GM12878 (cell line): ENCODE measurements at regions not wholly inside any gene's neighbourhood (a gene's known extent, or its start where the extent isn't known, plus 50 kb on each side); places are given as distances from the start of the nearest gene placed in this dataset.

ENCODE experiments used
- ATAC-seq: fragments of 200-7000 bp; cut with Tn5 transposase; 3 replicates; pipeline ENCODE4 v1.9.1; 2020; ENCODE audit warnings: mild to moderate bottlenecking, moderate library complexity
- BruUV-seq: library from RNA; stranded (reverse); fragments of 400-500 nt; replicated peaks from 2 replicates; lab custom pipeline; 2021; lab: Mats Ljungman, UMichigan
- CTCF ChIA-PET: fragments of 300-600 bp; sonication (Branson Sonifier 250); formaldehyde crosslinking; extraction: SDS; loops from one replicate; lab custom pipeline; 2021; ENCODE audit warnings: inconsistent platforms; lab: Yijun Ruan, JAX
- POLR2A ChIA-PET: fragments of 350-600 bp; formaldehyde crosslinking; extraction: SDS; loops from one replicate; lab custom pipeline; 2021; ENCODE audit warnings: inconsistent platforms; lab: Charles Lee
- RAD21 ChIA-PET: fragments of 300-600 bp; sonication (Branson Sonifier 250); formaldehyde crosslinking; loops from one replicate; lab custom pipeline; 2023; ENCODE audit warnings: antibody characterized with exemption; ENCODE audit not compliant: unreplicated experiment; lab: Charles Lee
- SMC1A ChIA-PET: fragments of 300-600 bp; sonication (Branson Sonifier 250); formaldehyde crosslinking; loops from one replicate; lab custom pipeline; 2023; ENCODE audit not compliant: unreplicated experiment, uncharacterized antibody; lab: Charles Lee
- DNase-seq: peaks from one replicate; pipeline ENCODE4 v3.0.0-alpha.2; 2011; ENCODE audit warnings: low read depth, low spot score
- FAIRE-seq: peaks from 3 replicates; lab custom pipeline; 2011; peaks lifted over from hg19 to GRCh38; lab: Jason Lieb, UNC
- H2AFZ ChIP-seq: 2 replicates; pipeline ENCODE4 v1.6.0; 2011; ENCODE audit warnings: low read depth, low read length, control low read depth; ENCODE audit not compliant: control insufficient read depth
- H3K27ac ChIP-seq: 2 replicates; pipeline ENCODE4 v1.5.1; 2011; ENCODE audit warnings: control low read depth; ENCODE audit not compliant: control insufficient read depth, insufficient read depth
- H3K27me3 ChIP-seq, 2 experiments: replicated peaks in 1 of 2; 2 replicates each; pipeline versions ENCODE4 v1.6.0 to v1.6.1; 2011; ENCODE audit warnings: low read length in 1 of 2; ENCODE audit not compliant: control insufficient read depth in 2 of 2, insufficient read depth in 2 of 2
- H3K36me3 ChIP-seq, 2 experiments: 2 replicates each; pipeline ENCODE4 v1.5.1; 2011; ENCODE audit warnings: low read length in 1 of 2; ENCODE audit not compliant: control insufficient read depth in 2 of 2, insufficient read depth in 2 of 2
- H3K4me1 ChIP-seq: 2 replicates; pipeline ENCODE4 v1.6.1; 2011; ENCODE audit warnings: mild to moderate bottlenecking, low read length, moderate library complexity, mixed read lengths; ENCODE audit not compliant: control insufficient read depth, insufficient read depth
- H3K4me2 ChIP-seq: 2 replicates; pipeline ENCODE4 v1.6.0; 2011; ENCODE audit warnings: control low read depth; ENCODE audit not compliant: control insufficient read depth, insufficient read depth
- H3K4me3 ChIP-seq: fragments of 200-600 bp; sonication (generic); 2 replicates; pipeline ENCODE4 v1.5.1; 2016
- H3K79me2 ChIP-seq: 2 replicates; pipeline ENCODE4 v1.6.0; 2011; ENCODE audit warnings: low read length; ENCODE audit not compliant: control insufficient read depth, insufficient read depth
- H3K9ac ChIP-seq: 2 replicates; pipeline ENCODE4 v1.8.0; 2011; ENCODE audit warnings: low read length, control low read depth, mixed read lengths; ENCODE audit not compliant: control insufficient read depth, insufficient read depth
- H3K9me3 ChIP-seq: replicated peaks from 3 replicates; pipeline ENCODE4 v1.5.1; 2011; ENCODE audit warnings: mild to moderate bottlenecking, low read length; ENCODE audit not compliant: control insufficient read depth, insufficient read depth
- H4K20me1 ChIP-seq: 2 replicates; pipeline ENCODE4 v1.6.0; 2011; ENCODE audit not compliant: control insufficient read depth, insufficient read depth
- ATF2 ChIP-seq: IDR thresholded peaks from 2 replicates; pipeline ENCODE4 v1.6.1; 2012; ENCODE audit warnings: low read length, inconsistent platforms
- CBX3 ChIP-seq: fragments of 200-600 bp; sonication (generic); IDR thresholded peaks from 2 replicates; pipeline ENCODE4 v1.6.1; 2016; ENCODE audit warnings: low read depth, borderline replicate concordance
- ETV6 ChIP-seq, 2 experiments: fragments of 450-650 bp in 1 of 2; IDR thresholded peaks in 1 of 2; conservative IDR thresholded peaks in 1 of 2; 2 replicates each; pipeline ENCODE4 v1.6.1; 2014; ENCODE audit warnings: antibody characterized with exemption in 1 of 2, borderline replicate concordance in 1 of 2, low read depth in 1 of 2, mild to moderate bottlenecking in 1 of 2, moderate library complexity in 1 of 2
- FOXK2 ChIP-seq: fragments of 450-650 bp; IDR thresholded peaks from 2 replicates; pipeline ENCODE4 v1.6.1; 2017; ENCODE audit warnings: mild to moderate bottlenecking, moderate library complexity
- GATAD2B ChIP-seq: fragments of 450-650 bp; conservative IDR thresholded peaks from 2 replicates; pipeline ENCODE4 v1.6.1; 2017; ENCODE audit warnings: low read depth, mild to moderate bottlenecking, moderate library complexity
- HDGF ChIP-seq: fragments of 450-650 bp; IDR thresholded peaks from 2 replicates; pipeline ENCODE4 v1.6.1; 2016; ENCODE audit warnings: antibody characterized with exemption
- IRF4 ChIP-seq: IDR thresholded peaks from 2 replicates; pipeline ENCODE4 v1.6.1; 2011; ENCODE audit warnings: low read depth, low read length
- KLF5 ChIP-seq: fragments of 450-650 bp; IDR thresholded peaks from 2 replicates; pipeline ENCODE4 v1.6.1; 2014; ENCODE audit warnings: mild to moderate bottlenecking; ENCODE audit not compliant: partially characterized antibody
- NR2F1 ChIP-seq: fragments of 450-650 bp; conservative IDR thresholded peaks from 2 replicates; pipeline ENCODE4 v1.6.1; 2017; ENCODE audit warnings: mild to moderate bottlenecking
- PAX8 ChIP-seq: fragments of 450-650 bp; IDR thresholded peaks from 2 replicates; pipeline ENCODE4 v1.6.1; 2017; ENCODE audit warnings: mild to moderate bottlenecking, moderate library complexity
- RUNX3 ChIP-seq: IDR thresholded peaks from 2 replicates; pipeline ENCODE4 v1.6.1; 2012; ENCODE audit warnings: low read length, inconsistent platforms
- SPI1 ChIP-seq: IDR thresholded peaks from 2 replicates; pipeline ENCODE4 v1.6.1; 2011; ENCODE audit warnings: low read depth, mild to moderate bottlenecking, low read length, moderate library complexity, borderline replicate concordance; ENCODE audit not compliant: insufficient read depth
- TCF3 ChIP-seq: IDR thresholded peaks from 2 replicates; pipeline ENCODE4 v1.6.1; 2012; ENCODE audit warnings: low read depth, mild to moderate bottlenecking, low read length, borderline replicate concordance; ENCODE audit not compliant: insufficient read depth
- WGBS: methylation state at CpG from one replicate; pipeline ENCODE4 v1.1.6; 2016; ENCODE audit warnings: low lambda C conversion rate; ENCODE audit not compliant: insufficient replicate concordance, insufficient coverage; ENCODE audit errors: missing lambda C conversion rate; 5-methylcytosine and 5-hydroxymethylcytosine counted together
- in situ Hi-C: fragments of 300-500 bp; cut with MboI; formaldehyde crosslinking; loops from 9 replicates; pipeline ENCODE4 v1.14.3; 2018; ENCODE audit warnings: mixed read lengths
- intact Hi-C: fragments of 100-400 bp; cut with micrococcal nuclease; formaldehyde crosslinking; loops from one replicate; pipeline ENCODE4 v1.14.2; 2022; ENCODE audit not compliant: unreplicated experiment
- TF ChIP-seq, protein P1 (sequence below): fragments of 450-650 bp; IDR thresholded peaks from 2 replicates; pipeline ENCODE4 v1.6.1; 2017; ENCODE audit warnings: low read depth, mild to moderate bottlenecking, moderate library complexity
- TF ChIP-seq, protein P2 (sequence below): fragments of 450-650 bp; IDR thresholded peaks from 2 replicates; pipeline ENCODE4 v1.6.1; 2017; ENCODE audit warnings: mild to moderate bottlenecking
- TF ChIP-seq, protein P3 (sequence below): fragments of 450-650 bp; IDR thresholded peaks from 2 replicates; pipeline ENCODE4 v1.6.1; 2014; ENCODE audit warnings: mild to moderate bottlenecking

DNA sequence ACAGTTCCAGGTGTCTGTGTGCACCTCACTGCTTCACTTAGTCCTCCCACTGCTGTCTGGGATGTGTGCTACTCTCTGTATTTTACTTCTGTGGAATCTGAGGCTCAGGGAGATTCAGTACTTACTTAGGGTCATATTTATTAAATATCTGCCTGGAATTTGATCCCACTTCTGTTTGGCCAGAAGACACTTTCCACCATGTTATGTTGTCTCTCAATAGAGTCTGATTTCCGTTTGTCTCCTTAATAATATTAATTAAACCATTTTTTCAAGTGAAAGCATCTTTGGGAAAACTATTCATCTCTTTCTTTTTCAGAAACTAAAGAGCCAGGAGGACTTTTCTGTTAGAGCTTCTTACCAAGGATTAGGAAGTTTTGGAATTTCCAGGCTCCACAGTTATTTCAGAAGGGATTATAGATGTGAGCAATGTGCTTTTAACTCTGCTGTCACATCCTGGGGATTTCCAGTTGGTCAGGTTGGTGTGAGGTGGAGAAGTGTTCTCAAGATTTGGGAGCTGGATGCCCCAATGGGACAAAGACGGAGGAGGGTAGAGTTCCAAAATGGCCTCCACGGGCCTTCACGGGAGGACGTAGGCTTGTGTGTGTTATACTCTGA is 156.8 kb upstream of the RALGAPA2 start:
- SMC1A ChIA-PET, result no interaction called here
- intact Hi-C loops, result loop anchor here (10.0 kb wide), 2 partner anchors 166 to 366 kb away; no protein-coding TSS in a partner anchor
- Histone ChIP-seq H3K79me2 (no peaks in the 10 kb centered on the region), H3K4me1 (no peaks in the 10 kb centered on the region), H3K9ac (no peak overlapping the region), H3K27ac (no peak overlapping the region), H4K20me1 (no peaks in the 10 kb centered on the region), H3K4me2 (no peak overlapping the region), H3K9me3 (no peaks in the 10 kb centered on the region), H2AFZ (no peak overlapping the region), H3K27me3 (no peaks in the 10 kb centered on the region; a peak in 1 of 4 replicates), H3K4me3 (no peak overlapping the region), H3K36me3 (no peaks in the 10 kb centered on the region)
- DNase-seq (no peak), ATAC-seq (no peak), FAIRE-seq (no peak)
- 63% methylated on average over 5 of the region's 5 CpGs for WGBS
- POLR2A ChIA-PET, result no interaction called here
- no TSS peak for BruUV-seq
- in situ Hi-C loops, result loop anchor here (10.0 kb wide), 1 partner anchor 366 kb away; no protein-coding TSS in a partner anchor
- RAD21 ChIA-PET, result no interaction called here
- CTCF ChIA-PET, result no interaction called here
- TF ChIP-seq TCF3, result no peak
- no peak for TF ChIP-seq ATF2
- TF ChIP-seq IRF4, result no peak
- TF ChIP-seq PAX8, result no peak
- TF ChIP-seq, protein P1, sequence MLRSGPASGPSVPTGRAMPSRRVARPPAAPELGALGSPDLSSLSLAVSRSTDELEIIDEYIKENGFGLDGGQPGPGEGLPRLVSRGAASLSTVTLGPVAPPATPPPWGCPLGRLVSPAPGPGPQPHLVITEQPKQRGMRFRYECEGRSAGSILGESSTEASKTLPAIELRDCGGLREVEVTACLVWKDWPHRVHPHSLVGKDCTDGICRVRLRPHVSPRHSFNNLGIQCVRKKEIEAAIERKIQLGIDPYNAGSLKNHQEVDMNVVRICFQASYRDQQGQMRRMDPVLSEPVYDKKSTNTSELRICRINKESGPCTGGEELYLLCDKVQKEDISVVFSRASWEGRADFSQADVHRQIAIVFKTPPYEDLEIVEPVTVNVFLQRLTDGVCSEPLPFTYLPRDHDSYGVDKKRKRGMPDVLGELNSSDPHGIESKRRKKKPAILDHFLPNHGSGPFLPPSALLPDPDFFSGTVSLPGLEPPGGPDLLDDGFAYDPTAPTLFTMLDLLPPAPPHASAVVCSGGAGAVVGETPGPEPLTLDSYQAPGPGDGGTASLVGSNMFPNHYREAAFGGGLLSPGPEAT, result no peak
- no peak for TF ChIP-seq GATAD2B
- TF ChIP-seq CBX3, result no peak
- TF ChIP-seq SPI1, result no peak
- TF ChIP-seq ETV6 (conservative IDR thresholded peaks at IDR 0.05 in 1 of 2, IDR thresholded peaks at IDR 0.05 in 1 of 2; ENCODE audit: borderline replicate concordance in 1 of 2, low read depth in 1 of 2), result no peak
- no peak for TF ChIP-seq KLF5
- no peak for TF ChIP-seq RUNX3
- TF ChIP-seq, protein P2, sequence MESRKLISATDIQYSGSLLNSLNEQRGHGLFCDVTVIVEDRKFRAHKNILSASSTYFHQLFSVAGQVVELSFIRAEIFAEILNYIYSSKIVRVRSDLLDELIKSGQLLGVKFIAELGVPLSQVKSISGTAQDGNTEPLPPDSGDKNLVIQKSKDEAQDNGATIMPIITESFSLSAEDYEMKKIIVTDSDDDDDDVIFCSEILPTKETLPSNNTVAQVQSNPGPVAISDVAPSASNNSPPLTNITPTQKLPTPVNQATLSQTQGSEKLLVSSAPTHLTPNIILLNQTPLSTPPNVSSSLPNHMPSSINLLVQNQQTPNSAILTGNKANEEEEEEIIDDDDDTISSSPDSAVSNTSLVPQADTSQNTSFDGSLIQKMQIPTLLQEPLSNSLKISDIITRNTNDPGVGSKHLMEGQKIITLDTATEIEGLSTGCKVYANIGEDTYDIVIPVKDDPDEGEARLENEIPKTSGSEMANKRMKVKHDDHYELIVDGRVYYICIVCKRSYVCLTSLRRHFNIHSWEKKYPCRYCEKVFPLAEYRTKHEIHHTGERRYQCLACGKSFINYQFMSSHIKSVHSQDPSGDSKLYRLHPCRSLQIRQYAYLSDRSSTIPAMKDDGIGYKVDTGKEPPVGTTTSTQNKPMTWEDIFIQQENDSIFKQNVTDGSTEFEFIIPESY, result no peak
- TF ChIP-seq NR2F1, result no peak
- TF ChIP-seq FOXK2, result no peak
- no peak for TF ChIP-seq HDGF
- TF ChIP-seq, protein P3, sequence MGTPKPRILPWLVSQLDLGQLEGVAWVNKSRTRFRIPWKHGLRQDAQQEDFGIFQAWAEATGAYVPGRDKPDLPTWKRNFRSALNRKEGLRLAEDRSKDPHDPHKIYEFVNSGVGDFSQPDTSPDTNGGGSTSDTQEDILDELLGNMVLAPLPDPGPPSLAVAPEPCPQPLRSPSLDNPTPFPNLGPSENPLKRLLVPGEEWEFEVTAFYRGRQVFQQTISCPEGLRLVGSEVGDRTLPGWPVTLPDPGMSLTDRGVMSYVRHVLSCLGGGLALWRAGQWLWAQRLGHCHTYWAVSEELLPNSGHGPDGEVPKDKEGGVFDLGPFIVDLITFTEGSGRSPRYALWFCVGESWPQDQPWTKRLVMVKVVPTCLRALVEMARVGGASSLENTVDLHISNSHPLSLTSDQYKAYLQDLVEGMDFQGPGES, result no peak
